ENCODE measurements at regions not wholly inside any gene's neighbourhood (a gene's known extent, or its start where the extent isn't known, plus 50 kb on each side); places are given as distances from the start of the nearest gene placed in this dataset.

DNA sequence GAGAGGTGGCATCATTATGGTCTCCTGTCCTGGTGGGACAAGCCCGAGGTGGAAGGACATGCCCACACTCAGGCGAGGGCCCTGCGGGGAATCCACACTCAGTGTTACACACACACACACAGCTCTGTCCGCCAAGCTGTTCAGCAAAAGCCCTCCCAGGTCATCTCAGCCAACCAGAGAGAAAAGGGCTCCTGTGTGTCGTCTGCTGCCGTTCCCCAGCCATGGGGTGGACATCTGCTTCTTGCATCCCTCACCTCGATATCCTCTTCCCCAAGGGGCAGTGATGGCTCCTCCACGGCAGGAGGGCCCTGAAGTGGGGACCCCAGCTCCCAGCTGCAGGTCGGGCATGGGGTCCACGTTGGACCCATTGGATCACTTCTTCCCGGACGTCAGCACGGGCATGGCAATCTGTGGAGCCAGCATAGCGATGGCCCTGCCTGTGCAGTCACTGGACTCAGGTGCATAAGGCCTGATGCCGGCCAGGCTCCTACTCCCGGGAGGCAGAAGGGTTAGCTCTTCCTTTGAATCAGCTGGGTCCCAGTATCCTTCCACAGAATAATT lies 290.1 kb downstream of the C16orf95 start:
- intact Hi-C loops (cut with micrococcal nuclease), result no loop called here
- H3K4me3 ChIP-seq (ENCODE audit: low read length in 2 of 2), result no peak overlapping the region
- peaks cover 0 to 10% (median 3%) of the 10 kb centered on the region in 8 donors for H3K9me3 Mint-ChIP-seq
- H3K36me3 Mint-ChIP-seq, result no peaks in the 10 kb centered on the region
- no peak overlapping the region for H3K27ac ChIP-seq (ENCODE audit: low read depth, low read length)
- ChIA-PET CTCF (ENCODE audit: partially characterized antibody) (interaction anchor here (1.4 kb wide), 1 partner anchor 35 kb away, joined by 3 read pairs; no protein-coding TSS in a partner anchor), POLR2A (ENCODE audit: partially characterized antibody) (no interaction called here)
- no peaks in the 10 kb centered on the region for H3K36me3 ChIP-seq (ENCODE audit: insufficient read depth, low read length)
- H3K27me3 Mint-ChIP-seq, result peaks cover 0 to 2% of the 10 kb centered on the region in 2 donors
- H3K4me1 ChIP-seq (ENCODE audit: insufficient read depth, low read length), result no peaks in the 10 kb centered on the region
- no peak for DNase-seq
- no peaks in the 10 kb centered on the region for H3K4me1 Mint-ChIP-seq
- H3K9me3 ChIP-seq (ENCODE audit: control insufficient read depth in 1 of 2, low read length in 2 of 2), result no peaks in the 10 kb centered on the region
- H3K4me3 Mint-ChIP-seq, result no peak overlapping the region
- H3K27ac Mint-ChIP-seq, result no peak overlapping the region
- no peaks in the 10 kb centered on the region for H3K27me3 ChIP-seq (ENCODE audit: insufficient read depth, low read length)

DNA sequence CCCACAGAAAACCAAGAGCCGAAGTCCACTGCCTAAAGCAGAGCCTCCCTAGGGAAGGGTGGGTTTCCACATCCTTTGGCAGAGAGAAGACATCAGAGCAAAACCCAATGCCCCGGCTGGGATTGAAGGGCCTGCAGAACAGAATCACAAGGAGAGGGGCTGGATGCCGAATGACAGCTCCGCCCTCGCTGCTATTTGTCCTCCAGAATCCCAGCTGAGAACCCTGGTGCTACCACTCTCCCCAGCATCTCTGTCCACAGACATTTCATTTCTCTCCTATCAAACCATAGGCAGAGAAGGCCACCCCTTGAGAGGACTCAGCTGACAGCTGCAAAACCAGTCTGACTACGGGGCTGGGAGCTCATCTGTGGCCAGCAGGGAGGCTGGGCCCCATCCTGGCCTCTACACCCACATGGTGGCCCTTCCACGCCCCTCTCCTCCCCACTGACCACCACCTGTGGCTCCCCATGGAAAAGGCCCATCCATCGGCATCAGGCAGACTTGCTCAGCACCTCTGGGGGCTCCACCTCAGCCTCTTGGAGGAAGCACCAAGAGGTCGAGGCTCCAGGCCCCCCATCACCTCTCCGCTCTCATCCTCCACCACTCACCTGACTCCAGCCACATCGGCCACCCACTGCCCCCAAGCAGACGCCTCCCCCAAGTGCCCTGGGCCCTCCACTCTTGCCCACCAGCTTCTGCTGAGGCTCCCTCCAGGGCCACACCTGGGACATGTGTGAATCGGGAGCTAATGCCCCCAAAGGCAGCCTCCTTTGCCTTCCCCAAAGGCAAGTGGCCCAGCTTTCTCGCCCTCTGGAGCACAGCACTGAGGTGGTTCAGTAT lies 288.5 kb downstream of the C16orf95 start:
- H3K9me3 Mint-ChIP-seq, result peaks cover 0 to 10% (median 4%) of the 10 kb centered on the region in 8 donors
- no peak overlapping the region for H3K27ac Mint-ChIP-seq
- no peak for DNase-seq

GRCh38 chr16:87032554-87032953 lies 284.6 kb downstream of the C16orf95 start:
- no peaks in the 10 kb centered on the region for H3K27me3 Mint-ChIP-seq

More for the DNA sequence above, 288.5 kb downstream of the C16orf95 start:
- Histone ChIP-seq H3K36me3 (ENCODE audit: insufficient read depth, low read length) (no peaks in the 10 kb centered on the region), H3K27ac (ENCODE audit: low read depth, low read length) (no peak overlapping the region), H3K4me3 (ENCODE audit: low read length in 2 of 2) (no peak overlapping the region), H3K27me3 (ENCODE audit: insufficient read depth, low read length) (no peaks in the 10 kb centered on the region), H3K4me1 (ENCODE audit: insufficient read depth, low read length) (no peaks in the 10 kb centered on the region), H3K9me3 (ENCODE audit: control insufficient read depth in 1 of 2, low read length in 2 of 2) (no peaks in the 10 kb centered on the region)
- H3K27me3 Mint-ChIP-seq, result peaks cover 0 to 2% of the 10 kb centered on the region in 2 donors
- ChIA-PET CTCF (ENCODE audit: partially characterized antibody) (interaction anchor here (1.4 kb wide), 1 partner anchor 34 kb away, joined by 3 read pairs; no protein-coding TSS in a partner anchor), POLR2A (ENCODE audit: partially characterized antibody) (no interaction called here)
- intact Hi-C loops (cut with micrococcal nuclease), result no loop called here
- H3K36me3 Mint-ChIP-seq, result no peaks in the 10 kb centered on the region
- H3K4me3 Mint-ChIP-seq, result no peak overlapping the region
- H3K4me1 Mint-ChIP-seq, result no peaks in the 10 kb centered on the region

DNA sequence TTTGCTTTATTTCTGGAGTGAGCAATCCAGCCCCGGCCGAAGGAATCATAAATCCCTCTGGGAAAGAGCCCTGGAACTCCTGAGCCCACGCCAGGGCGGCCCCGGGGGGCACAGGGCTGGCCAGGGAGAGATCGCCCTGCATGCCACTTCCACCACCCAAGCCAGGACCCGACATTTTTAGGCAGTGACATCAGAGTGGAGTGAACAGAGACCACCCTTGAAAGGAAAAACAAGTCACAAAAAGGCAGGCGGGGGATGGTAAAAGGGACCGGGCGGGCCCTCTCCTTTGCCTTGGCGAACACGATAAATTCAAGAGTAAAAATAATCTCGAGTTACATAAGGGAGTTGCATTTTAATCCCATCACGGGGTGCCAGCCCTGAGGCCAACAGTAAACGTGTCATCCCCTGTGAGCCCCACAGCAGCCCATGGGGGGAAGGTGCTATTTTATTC lies 284.1 kb downstream of the C16orf95 start:
- no peaks in the 10 kb centered on the region for H3K36me3 Mint-ChIP-seq
- Histone ChIP-seq H3K36me3 (ENCODE audit: insufficient read depth, low read length) (no peaks in the 10 kb centered on the region), H3K4me3 (ENCODE audit: low read length in 2 of 2) (no peak overlapping the region), H3K27ac (ENCODE audit: low read depth, low read length) (no peak overlapping the region), H3K9me3 (ENCODE audit: control insufficient read depth in 1 of 2, low read length in 2 of 2) (no peaks in the 10 kb centered on the region), H3K27me3 (ENCODE audit: insufficient read depth, low read length) (no peaks in the 10 kb centered on the region), H3K4me1 (ENCODE audit: insufficient read depth, low read length) (no peaks in the 10 kb centered on the region)
- ChIA-PET CTCF (ENCODE audit: partially characterized antibody) (no interaction called here), POLR2A (ENCODE audit: partially characterized antibody) (no interaction called here)
- intact Hi-C loops (cut with micrococcal nuclease), result no loop called here
- peaks cover 0 to 10% (median 4%) of the 10 kb centered on the region in 8 donors for H3K9me3 Mint-ChIP-seq
- no peaks in the 10 kb centered on the region for H3K27me3 Mint-ChIP-seq
- H3K27ac Mint-ChIP-seq, result no peak overlapping the region
- H3K4me1 Mint-ChIP-seq, result no peaks in the 10 kb centered on the region
- H3K4me3 Mint-ChIP-seq, result no peak overlapping the region
- DNase-seq, result no peak

More at GRCh38 chr16:87032554-87032953, 284.6 kb downstream of the C16orf95 start:
- no peaks in the 10 kb centered on the region for H3K36me3 ChIP-seq (ENCODE audit: insufficient read depth, low read length)
- CTCF ChIA-PET (ENCODE audit: partially characterized antibody), result no interaction called here
- no peaks in the 10 kb centered on the region for H3K4me1 ChIP-seq (ENCODE audit: insufficient read depth, low read length)
- intact Hi-C loops (cut with micrococcal nuclease), result no loop called here
- no peaks in the 10 kb centered on the region for H3K9me3 ChIP-seq (ENCODE audit: control insufficient read depth in 1 of 2, low read length in 2 of 2)
- POLR2A ChIA-PET (ENCODE audit: partially characterized antibody), result no interaction called here
- H3K9me3 Mint-ChIP-seq, result peaks cover 0 to 10% (median 4%) of the 10 kb centered on the region in 8 donors
- DNase-seq, result no peak
- no peak overlapping the region for H3K4me3 ChIP-seq (ENCODE audit: low read length in 2 of 2)
- no peaks in the 10 kb centered on the region for H3K27me3 ChIP-seq (ENCODE audit: insufficient read depth, low read length)
- no peaks in the 10 kb centered on the region for H3K4me1 Mint-ChIP-seq
- no peak overlapping the region for H3K27ac ChIP-seq (ENCODE audit: low read depth, low read length)
- H3K27ac Mint-ChIP-seq, result no peak overlapping the region
- H3K36me3 Mint-ChIP-seq, result no peaks in the 10 kb centered on the region
- no peak overlapping the region for H3K4me3 Mint-ChIP-seq

GRCh38 chr16:87033541-87034300 lies 283.5 kb downstream of the C16orf95 start:
- intact Hi-C loops (cut with micrococcal nuclease), result no loop called here
- no peaks in the 10 kb centered on the region for H3K4me1 ChIP-seq (ENCODE audit: insufficient read depth, low read length)
- no peaks in the 10 kb centered on the region for H3K9me3 ChIP-seq (ENCODE audit: control insufficient read depth in 1 of 2, low read length in 2 of 2)
- Mint-ChIP-seq H3K27me3 (no peaks in the 10 kb centered on the region), H3K9me3 (peaks cover 0 to 10% (median 4%) of the 10 kb centered on the region in 8 donors), H3K4me3 (no peak overlapping the region), H3K27ac (no peak overlapping the region), H3K36me3 (no peaks in the 10 kb centered on the region), H3K4me1 (no peaks in the 10 kb centered on the region)
- DNase-seq, result no peak
- CTCF ChIA-PET (ENCODE audit: partially characterized antibody), result no interaction called here
- H3K27me3 ChIP-seq (ENCODE audit: insufficient read depth, low read length), result no peaks in the 10 kb centered on the region
- H3K36me3 ChIP-seq (ENCODE audit: insufficient read depth, low read length), result no peaks in the 10 kb centered on the region
- no peak overlapping the region for H3K27ac ChIP-seq (ENCODE audit: low read depth, low read length)
- no peak overlapping the region for H3K4me3 ChIP-seq (ENCODE audit: low read length in 2 of 2)
- POLR2A ChIA-PET (ENCODE audit: partially characterized antibody), result no interaction called here

DNA sequence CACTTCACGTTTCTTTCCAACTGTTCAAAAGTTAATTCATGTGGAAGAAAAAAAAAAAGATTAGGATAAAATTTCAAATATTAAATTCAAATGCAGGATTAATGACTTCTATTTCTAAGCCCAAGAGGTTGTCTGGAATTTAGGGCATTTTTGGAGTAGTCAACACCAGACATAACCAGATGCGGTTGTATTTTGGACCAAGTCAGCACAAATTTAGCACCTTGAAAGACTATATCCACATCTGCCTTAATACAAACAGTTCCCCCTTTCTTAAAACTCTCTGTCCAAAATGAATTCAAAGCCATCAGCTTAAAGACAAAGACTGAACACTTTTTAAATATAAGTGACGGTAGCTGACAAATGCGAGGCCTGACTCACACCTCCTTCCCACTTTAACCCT lies 282.9 kb downstream of the C16orf95 start:
- H3K4me3 Mint-ChIP-seq, result no peak overlapping the region
- no peak for DNase-seq
- H3K4me1 ChIP-seq (ENCODE audit: insufficient read depth, low read length), result no peaks in the 10 kb centered on the region
- no peaks in the 10 kb centered on the region for H3K36me3 Mint-ChIP-seq
- no peak overlapping the region for H3K4me3 ChIP-seq (ENCODE audit: low read length in 2 of 2)
- ChIA-PET POLR2A (ENCODE audit: partially characterized antibody) (no interaction called here), CTCF (ENCODE audit: partially characterized antibody) (no interaction called here)
- no peaks in the 10 kb centered on the region for H3K27me3 Mint-ChIP-seq
- no peak overlapping the region for H3K27ac ChIP-seq (ENCODE audit: low read depth, low read length)
- H3K36me3 ChIP-seq (ENCODE audit: insufficient read depth, low read length), result no peaks in the 10 kb centered on the region
- H3K9me3 Mint-ChIP-seq, result peaks cover 0 to 10% (median 4%) of the 10 kb centered on the region in 8 donors
- no peaks in the 10 kb centered on the region for H3K4me1 Mint-ChIP-seq
- H3K27me3 ChIP-seq (ENCODE audit: insufficient read depth, low read length), result no peaks in the 10 kb centered on the region
- H3K27ac Mint-ChIP-seq, result no peak overlapping the region
- H3K9me3 ChIP-seq (ENCODE audit: control insufficient read depth in 1 of 2, low read length in 2 of 2), result no peaks in the 10 kb centered on the region
- intact Hi-C loops (cut with micrococcal nuclease), result no loop called here

GRCh38 chr16:87035053-87035452 lies 282.1 kb downstream of the C16orf95 start:
- ChIA-PET CTCF (ENCODE audit: partially characterized antibody) (no interaction called here), POLR2A (ENCODE audit: partially characterized antibody) (no interaction called here)
- no peaks in the 10 kb centered on the region for H3K4me1 Mint-ChIP-seq
- no peak overlapping the region for H3K27ac ChIP-seq (ENCODE audit: low read depth, low read length)
- no peaks in the 10 kb centered on the region for H3K4me1 ChIP-seq (ENCODE audit: insufficient read depth, low read length)
- intact Hi-C loops (cut with micrococcal nuclease), result no loop called here
- no peak overlapping the region for H3K27ac Mint-ChIP-seq
- H3K4me3 ChIP-seq (ENCODE audit: low read length in 2 of 2), result no peak overlapping the region
- H3K9me3 Mint-ChIP-seq, result peaks cover 0 to 6% (median under 1%) of the 10 kb centered on the region in 8 donors
- H3K9me3 ChIP-seq (ENCODE audit: control insufficient read depth in 1 of 2, low read length in 2 of 2), result no peaks in the 10 kb centered on the region
- H3K27me3 Mint-ChIP-seq, result no peaks in the 10 kb centered on the region
- no peak overlapping the region for H3K4me3 Mint-ChIP-seq
- no peak for DNase-seq
- no peaks in the 10 kb centered on the region for H3K36me3 ChIP-seq (ENCODE audit: insufficient read depth, low read length)
- H3K36me3 Mint-ChIP-seq, result no peaks in the 10 kb centered on the region
- no peaks in the 10 kb centered on the region for H3K27me3 ChIP-seq (ENCODE audit: insufficient read depth, low read length)

Measured in CD4-positive, alpha-beta memory T cell (primary cell).